Liver (tissue), 2 donors: ENCODE measurements at regions not wholly inside any gene's neighbourhood (a gene's known extent, or its start where the extent isn't known, plus 50 kb on each side); places are given as distances from the start of the nearest gene placed in this dataset.

Experiments used
- REST ChIP-seq: IDR thresholded peaks from 2 replicates; pipeline ENCODE4 v1.6.1; 2016; ENCODE audit warnings: antibody characterized with exemption, mild to moderate bottlenecking
- TF ChIP-seq, protein P1 (sequence below): IDR thresholded peaks from 2 replicates; pipeline ENCODE4 v1.6.1; 2016; ENCODE audit warnings: antibody characterized with exemption
- TF ChIP-seq, protein P2 (sequence below): fragments of 150-350 bp; IDR thresholded peaks from 2 replicates; pipeline ENCODE4 v1.5.1; 2017; ENCODE audit warnings: improper control_type of control experiment, low read depth, low read length; ENCODE audit not compliant: missing input control
- donor health status: healthy.

DNA sequence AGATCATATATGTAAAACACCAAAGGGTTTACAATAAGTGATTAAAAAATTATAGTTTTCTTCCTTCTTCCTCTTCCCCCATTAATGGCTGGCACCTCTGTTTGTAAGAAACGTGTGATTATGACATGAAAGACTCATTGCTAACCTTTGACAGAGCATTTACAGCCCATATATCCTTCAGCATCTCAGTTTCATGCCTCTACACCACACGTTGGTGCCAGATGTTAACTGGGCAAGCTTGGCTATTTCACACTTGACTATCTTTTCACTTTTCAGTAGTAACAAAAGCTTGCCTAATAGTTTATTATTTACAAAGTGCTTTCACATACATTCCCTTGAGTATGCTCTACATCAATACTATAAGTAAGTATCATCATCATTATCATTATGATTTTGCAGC, 65.3 kb upstream of the C1QTNF7 start:
- no peak for TF ChIP-seq REST
- TF ChIP-seq, protein P1, sequence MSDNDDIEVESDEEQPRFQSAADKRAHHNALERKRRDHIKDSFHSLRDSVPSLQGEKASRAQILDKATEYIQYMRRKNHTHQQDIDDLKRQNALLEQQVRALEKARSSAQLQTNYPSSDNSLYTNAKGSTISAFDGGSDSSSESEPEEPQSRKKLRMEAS, result no peak
- TF ChIP-seq, protein P2, sequence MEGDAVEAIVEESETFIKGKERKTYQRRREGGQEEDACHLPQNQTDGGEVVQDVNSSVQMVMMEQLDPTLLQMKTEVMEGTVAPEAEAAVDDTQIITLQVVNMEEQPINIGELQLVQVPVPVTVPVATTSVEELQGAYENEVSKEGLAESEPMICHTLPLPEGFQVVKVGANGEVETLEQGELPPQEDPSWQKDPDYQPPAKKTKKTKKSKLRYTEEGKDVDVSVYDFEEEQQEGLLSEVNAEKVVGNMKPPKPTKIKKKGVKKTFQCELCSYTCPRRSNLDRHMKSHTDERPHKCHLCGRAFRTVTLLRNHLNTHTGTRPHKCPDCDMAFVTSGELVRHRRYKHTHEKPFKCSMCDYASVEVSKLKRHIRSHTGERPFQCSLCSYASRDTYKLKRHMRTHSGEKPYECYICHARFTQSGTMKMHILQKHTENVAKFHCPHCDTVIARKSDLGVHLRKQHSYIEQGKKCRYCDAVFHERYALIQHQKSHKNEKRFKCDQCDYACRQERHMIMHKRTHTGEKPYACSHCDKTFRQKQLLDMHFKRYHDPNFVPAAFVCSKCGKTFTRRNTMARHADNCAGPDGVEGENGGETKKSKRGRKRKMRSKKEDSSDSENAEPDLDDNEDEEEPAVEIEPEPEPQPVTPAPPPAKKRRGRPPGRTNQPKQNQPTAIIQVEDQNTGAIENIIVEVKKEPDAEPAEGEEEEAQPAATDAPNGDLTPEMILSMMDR, result no peak
